ENCODE measurements at regions not wholly inside any gene's neighbourhood (a gene's known extent, or its start where the extent isn't known, plus 50 kb on each side); places are given as distances from the start of the nearest gene placed in this dataset.

DNA sequence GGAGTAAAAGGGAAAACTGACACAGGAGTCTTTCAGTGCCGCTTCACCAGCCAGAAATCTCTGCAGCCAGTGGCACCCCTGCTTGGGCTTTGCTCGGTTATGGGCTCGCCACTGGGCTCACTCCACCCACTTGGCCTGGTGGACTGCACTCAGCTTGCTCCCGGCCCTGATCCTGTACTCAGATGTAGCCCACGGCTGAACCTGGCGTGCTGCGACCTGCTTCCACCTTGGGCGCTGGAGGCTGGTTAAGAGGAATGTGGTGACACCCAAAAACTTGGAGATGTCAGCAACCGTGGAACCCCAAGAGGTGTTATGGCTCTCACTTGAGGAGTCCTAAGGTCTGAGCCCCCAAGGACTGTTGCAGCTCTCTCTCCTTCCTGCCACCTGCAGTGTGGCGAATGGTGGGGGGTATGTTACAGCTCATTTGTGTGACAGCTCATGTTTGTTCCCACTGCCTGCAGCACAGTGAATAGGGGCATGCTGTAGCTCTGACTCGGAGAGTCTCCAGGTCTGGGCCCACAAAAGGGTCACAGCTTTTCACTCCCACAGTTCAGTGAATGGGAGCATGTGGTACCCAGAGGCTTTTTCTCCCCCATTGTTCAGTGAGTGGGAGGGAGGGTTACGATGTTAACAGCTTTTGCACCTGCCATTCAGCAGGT is 1124.5 kb upstream of the ATXN8OS start:
- intact Hi-C loops (cut with micrococcal nuclease), result no loop called here
- no peak overlapping the region for H3K4me2 ChIP-seq (ENCODE audit: insufficient read depth, low read length)
- no peak overlapping the region for H2AFZ ChIP-seq (ENCODE audit: low read depth, low read length)
- no peaks in the 10 kb centered on the region for H3K36me3 ChIP-seq (ENCODE audit: control insufficient read depth, insufficient read depth, low read length)
- no peak for FAIRE-seq
- in situ Hi-C loops (cut with MboI), result no loop called here
- H3K79me2 ChIP-seq (ENCODE audit: control insufficient read depth, insufficient read depth, low read length), result no peaks in the 10 kb centered on the region
- no peaks in the 10 kb centered on the region for H4K20me1 ChIP-seq (replicated peaks; ENCODE audit: control insufficient read depth, insufficient read depth, low read length)
- no peak overlapping the region for H3K9ac ChIP-seq (ENCODE audit: insufficient read depth in 1 of 2, low read depth in 2 of 2, low read length in 2 of 2)
- H3K27ac ChIP-seq (ENCODE audit: extremely low read depth, low read depth, low read length), result no peak overlapping the region
- BruUV-seq (replicated peaks), result no TSS peak
- CTCF ChIA-PET (ENCODE audit: low intra/inter-chr PET ratio), result no interaction called here
- POLR2A ChIA-PET, result no interaction called here
- H3K27me3 ChIP-seq (ENCODE audit: control insufficient read depth in 2 of 2, insufficient read depth in 2 of 2, low read length in 2 of 2), result no peaks in the 10 kb centered on the region
- no peak for TF ChIP-seq RCOR1 (IDR thresholded peaks at IDR 0.05; ENCODE audit: borderline replicate concordance in 1 of 2, low read depth in 2 of 2, low read length in 2 of 2)
- TF ChIP-seq, protein P1, sequence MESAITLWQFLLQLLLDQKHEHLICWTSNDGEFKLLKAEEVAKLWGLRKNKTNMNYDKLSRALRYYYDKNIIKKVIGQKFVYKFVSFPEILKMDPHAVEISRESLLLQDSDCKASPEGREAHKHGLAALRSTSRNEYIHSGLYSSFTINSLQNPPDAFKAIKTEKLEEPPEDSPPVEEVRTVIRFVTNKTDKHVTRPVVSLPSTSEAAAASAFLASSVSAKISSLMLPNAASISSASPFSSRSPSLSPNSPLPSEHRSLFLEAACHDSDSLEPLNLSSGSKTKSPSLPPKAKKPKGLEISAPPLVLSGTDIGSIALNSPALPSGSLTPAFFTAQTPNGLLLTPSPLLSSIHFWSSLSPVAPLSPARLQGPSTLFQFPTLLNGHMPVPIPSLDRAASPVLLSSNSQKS (CRISPR knock-in tag; IDR thresholded peaks at IDR 0.05), result no peak
- no peak for TF ChIP-seq OTX1 (CRISPR knock-in tag; IDR thresholded peaks at IDR 0.05)
- no peak for TF ChIP-seq TEAD2 (tag; IDR thresholded peaks at IDR 0.05)
- no peak for TF ChIP-seq CTBP1 (IDR thresholded peaks at IDR 0.05; ENCODE audit: borderline replicate concordance)
- no peak for TF ChIP-seq ZNF668 (CRISPR knock-in tag; IDR thresholded peaks at IDR 0.05)
- TF ChIP-seq RBM14 (IDR thresholded peaks at IDR 0.05; ENCODE audit: borderline replicate concordance, insufficient read depth, low read depth, low read length), result no peak
- TF ChIP-seq NBN (IDR thresholded peaks at IDR 0.05; ENCODE audit: low read depth), result no peak
- TF ChIP-seq SRSF3 (IDR thresholded peaks at IDR 0.05; ENCODE audit: insufficient read depth, low read length), result no peak
- TF ChIP-seq CC2D1A (IDR thresholded peaks at IDR 0.05), result no peak
- no peak for TF ChIP-seq ZNF764 (CRISPR knock-in tag; IDR thresholded peaks at IDR 0.05; ENCODE audit: low read depth)
- TF ChIP-seq NFIX (CRISPR knock-in tag; IDR thresholded peaks at IDR 0.05; ENCODE audit: low read depth), result no peak
- no peak for TF ChIP-seq CXXC5 (CRISPR knock-in tag; IDR thresholded peaks at IDR 0.05)
- TF ChIP-seq KLF13 (tag; IDR thresholded peaks at IDR 0.05; ENCODE audit: borderline replicate concordance, low read depth), result no peak
- no peak for TF ChIP-seq RBM15 (IDR thresholded peaks at IDR 0.05; ENCODE audit: insufficient read depth, low read length)
- TF ChIP-seq ZFPM2 (CRISPR knock-in tag; IDR thresholded peaks at IDR 0.05), result no peak
- no peak for TF ChIP-seq FOXK1 (CRISPR knock-in tag; IDR thresholded peaks at IDR 0.05; ENCODE audit: borderline replicate concordance)
- no peak for TF ChIP-seq NR2F6 (CRISPR knock-in tag; IDR thresholded peaks at IDR 0.05)
- TF ChIP-seq, protein P2, sequence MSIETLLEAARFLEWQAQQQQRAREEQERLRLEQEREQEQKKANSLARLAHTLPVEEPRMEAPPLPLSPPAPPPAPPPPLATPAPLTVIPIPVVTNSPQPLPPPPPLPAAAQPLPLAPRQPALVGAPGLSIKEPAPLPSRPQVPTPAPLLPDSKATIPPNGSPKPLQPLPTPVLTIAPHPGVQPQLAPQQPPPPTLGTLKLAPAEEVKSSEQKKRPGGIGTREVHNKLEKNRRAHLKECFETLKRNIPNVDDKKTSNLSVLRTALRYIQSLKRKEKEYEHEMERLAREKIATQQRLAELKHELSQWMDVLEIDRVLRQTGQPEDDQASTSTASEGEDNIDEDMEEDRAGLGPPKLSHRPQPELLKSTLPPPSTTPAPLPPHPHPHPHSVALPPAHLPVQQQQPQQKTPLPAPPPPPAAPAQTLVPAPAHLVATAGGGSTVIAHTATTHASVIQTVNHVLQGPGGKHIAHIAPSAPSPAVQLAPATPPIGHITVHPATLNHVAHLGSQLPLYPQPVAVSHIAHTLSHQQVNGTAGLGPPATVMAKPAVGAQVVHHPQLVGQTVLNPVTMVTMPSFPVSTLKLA (conservative IDR thresholded peaks at IDR 0.05), result no peak
- peaks cover 0 to 5% of the 10 kb centered on the region in 2 experiments; a peak in 1 of 5 replicates for H3K4me1 ChIP-seq (replicated peaks in 1 of 2; ENCODE audit: control insufficient read depth in 2 of 2, insufficient read depth in 2 of 2, low read length in 2 of 2)
- H3K4me3 ChIP-seq, result no peak overlapping the region
- WGBS (ENCODE audit: insufficient coverage, low coverage, missing lambda C conversion rate), result 28% methylated on average over 6 of the region's 12 CpGs
- no peak for DNase-seq (ENCODE audit: extremely low read depth in 1 of 4, low spot score in 3 of 4)
- no peaks in the 10 kb centered on the region for H3K9me3 ChIP-seq (replicated peaks; ENCODE audit: control insufficient read depth, insufficient read depth, low read depth, low read length)
- no peak for ATAC-seq
- H3K9me1 ChIP-seq (ENCODE audit: control insufficient read depth, insufficient read depth, low read length), result no peaks in the 10 kb centered on the region

All from K562 (cell line).